GM23248 (cell line): ENCODE measurements at regions not wholly inside any gene's neighbourhood (a gene's known extent, or its start where the extent isn't known, plus 50 kb on each side); places are given as distances from the start of the nearest gene placed in this dataset.

ENCODE experiments used
- EZH2 ChIP-seq: fragments of 200-600 bp; sonication (generic); IDR thresholded peaks from 2 replicates; pipeline ENCODE4 v1.6.1; 2018; ENCODE audit warnings: antibody characterized with exemption, mild to moderate bottlenecking; ENCODE audit not compliant: insufficient read depth, poor library complexity, severe bottlenecking
- EZH2phosphoT487 ChIP-seq: fragments of 200-600 bp; sonication (generic); IDR thresholded peaks from 2 replicates; pipeline ENCODE4 v1.6.1; 2018; ENCODE audit warnings: antibody characterized with exemption, moderate library complexity, mild to moderate bottlenecking, low read depth; ENCODE audit not compliant: insufficient read depth

DNA sequence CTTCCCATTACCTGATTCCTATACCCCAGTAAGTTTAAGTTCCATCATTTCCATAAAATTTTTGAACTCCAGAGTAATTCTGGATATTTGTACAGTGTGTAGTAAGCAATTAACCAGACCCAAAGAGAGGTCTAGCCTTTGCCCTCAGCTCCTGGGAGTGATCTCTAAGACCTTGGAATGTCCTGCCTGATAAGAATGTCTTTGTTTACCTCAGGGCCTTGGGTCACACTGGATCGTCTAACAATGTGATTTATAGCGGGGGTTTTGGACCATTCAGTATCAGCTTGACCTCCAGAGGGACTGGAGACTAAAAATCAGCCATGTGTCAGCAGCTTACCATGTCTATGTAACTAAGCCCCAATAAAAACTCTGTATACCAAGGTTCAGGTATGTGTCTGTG, 330.9 kb upstream of the PPP1R2C start:
- TF ChIP-seq EZH2phosphoT487 (no peak), EZH2 (no peak)
